Ovary (tissue), 7 donors: ENCODE measurements at regions not wholly inside any gene's neighbourhood (a gene's known extent, or its start where the extent isn't known, plus 50 kb on each side); places are given as distances from the start of the nearest gene placed in this dataset.

Experiments
- DNase-seq, 5 donors: peaks; one replicate each; pipeline ENCODE4 v3.0.0-alpha.2; 2019 to 2020
- H3K27ac ChIP-seq, 2 donors: fragments of 200-600 bp; one replicate each; pipeline versions ENCODE4 v1.5.1 to v1.8.0; 2019 to 2022
- H3K27me3 ChIP-seq: fragments of 200-600 bp; one replicate; pipeline ENCODE4 v1.8.0; 2022
- H3K36me3 ChIP-seq: fragments of 200-600 bp; sonication (generic); one replicate; pipeline ENCODE4 v1.5.1; 2019
- H3K4me1 ChIP-seq: one replicate; pipeline ENCODE4 v1.8.1; 2013; ENCODE audit warnings: mild to moderate bottlenecking, moderate library complexity; ENCODE audit not compliant: insufficient read depth
- H3K4me3 ChIP-seq: fragments of 200-600 bp; sonication (generic); one replicate; pipeline ENCODE4 v1.5.1; 2017
- H3K9me3 ChIP-seq, 2 donors: fragments of 200-600 bp in 1 of 2; sonication (generic) in 1 of 2; one replicate each; pipeline versions ENCODE4 v1.5.1 to v1.8.1; 2013 to 2019; ENCODE audit warnings: mild to moderate bottlenecking in 1 of 2, moderate library complexity in 1 of 2
- EP300 ChIP-seq: sonication (generic); formaldehyde crosslinking; IDR thresholded peaks from one replicate; pipeline ENCODE4 v1.6.1; 2017; ENCODE audit warnings: antibody characterized with exemption
- POLR2A ChIP-seq: fragments of 450-650 bp; IDR thresholded peaks from one replicate; pipeline ENCODE4 v1.6.1; 2017; ENCODE audit warnings: antibody characterized with exemption, mild to moderate bottlenecking, moderate library complexity
- WGBS, 3 donors: extraction: QIAGEN DNeasy Blood & Tissue Kit in 1 of 3; methylation state at CpG; one replicate each; pipeline versions ENCODE4 v1.1.5 to v1.1.7; 2013 to 2017; 5-methylcytosine and 5-hydroxymethylcytosine counted together
- intact Hi-C, 4 donors: fragments of 100-400 bp; cut with DNase I; formaldehyde crosslinking; loops; one replicate each; pipeline versions ENCODE4 v1.11.0 to v1.15.1; 2022 to 2023
- TF ChIP-seq, protein P1 (sequence below), 3 donors: fragments of 450-650 bp in 2 of 3; fragments of 200-600 bp in 1 of 3; IDR thresholded peaks; one replicate each; pipeline versions ENCODE4 v1.5.1 to v1.8.0; 2016 to 2022; ENCODE audit warnings: antibody characterized with exemption in 3 of 3, mild to moderate bottlenecking in 1 of 3
- donor health status: DM: no; HTN: no; CAD: no; lungs with moderate emphysema.
- donor health status: DM: no; HTN: no; CAD: no.
- donor health status: Bipolar disorder and iron deficiency.
- donor health status: DM: no; HTN: no; CAD: no.
- donor health status: DM: yes; HTN: yes; CAD: no.

DNA sequence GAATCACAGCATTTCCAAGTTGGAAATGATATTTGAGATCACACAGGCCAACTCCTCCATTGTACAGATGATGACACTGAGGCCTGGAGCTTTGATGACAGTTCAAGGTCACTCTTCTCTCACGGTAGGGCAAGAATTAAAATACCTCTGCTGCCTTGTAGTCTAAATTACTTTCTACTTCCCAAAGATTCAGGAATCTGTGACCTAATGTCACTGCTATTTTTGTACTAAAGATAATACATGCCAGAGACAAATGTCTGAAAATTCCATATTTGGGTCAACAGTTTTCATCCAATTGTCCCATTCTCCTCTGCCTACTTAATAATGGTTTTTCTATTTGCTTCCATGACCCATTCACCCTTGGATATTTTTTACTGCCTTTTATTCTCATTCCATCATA lies 160.0 kb downstream of the SOD2 start:
- H3K27me3 ChIP-seq, result no peaks in the 10 kb centered on the region
- H3K36me3 ChIP-seq, result no peaks in the 10 kb centered on the region
- no peak for TF ChIP-seq POLR2A
- no peak overlapping the region for H3K27ac ChIP-seq
- H3K4me3 ChIP-seq, result no peak overlapping the region
- no peaks in the 10 kb centered on the region for H3K4me1 ChIP-seq
- no peaks in the 10 kb centered on the region for H3K9me3 ChIP-seq
- 10 to 14% (median 12%) methylated on average over 1 of the region's 1 CpG for WGBS, 3 donors
- DNase-seq, result no peak
- intact Hi-C loops, result no loop called here

DNA sequence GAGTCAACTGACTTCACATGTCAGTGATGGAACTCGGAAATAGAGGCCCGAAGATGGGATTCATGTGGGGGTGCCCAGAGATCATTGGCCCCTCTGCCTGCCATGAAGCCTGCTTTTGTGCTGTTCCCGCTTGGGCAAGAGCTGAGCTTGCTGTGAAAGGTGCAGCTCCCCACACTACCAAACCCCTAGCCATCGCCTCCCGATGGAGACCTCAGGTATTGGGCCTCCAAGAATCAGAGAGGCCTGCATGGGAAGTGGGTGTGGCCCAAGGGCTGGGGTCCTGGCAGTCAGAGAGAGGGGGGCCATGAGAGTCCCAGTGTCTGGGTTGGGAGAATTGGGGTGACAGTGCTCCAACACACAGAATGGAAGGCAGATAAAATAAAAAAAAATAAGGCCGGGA lies 160.9 kb downstream of the SOD2 start:
- Histone ChIP-seq H3K36me3 (no peaks in the 10 kb centered on the region), H3K9me3 (no peaks in the 10 kb centered on the region), H3K4me3 (no peak overlapping the region), H3K4me1 (no peaks in the 10 kb centered on the region), H3K27ac (no peak overlapping the region), H3K27me3 (no peaks in the 10 kb centered on the region)
- WGBS, 3 donors, result 93 to 97% (median 95%) methylated on average over 6 of the region's 6 CpGs
- TF ChIP-seq EP300 (no peak), POLR2A (no peak)
- TF ChIP-seq, protein P1, sequence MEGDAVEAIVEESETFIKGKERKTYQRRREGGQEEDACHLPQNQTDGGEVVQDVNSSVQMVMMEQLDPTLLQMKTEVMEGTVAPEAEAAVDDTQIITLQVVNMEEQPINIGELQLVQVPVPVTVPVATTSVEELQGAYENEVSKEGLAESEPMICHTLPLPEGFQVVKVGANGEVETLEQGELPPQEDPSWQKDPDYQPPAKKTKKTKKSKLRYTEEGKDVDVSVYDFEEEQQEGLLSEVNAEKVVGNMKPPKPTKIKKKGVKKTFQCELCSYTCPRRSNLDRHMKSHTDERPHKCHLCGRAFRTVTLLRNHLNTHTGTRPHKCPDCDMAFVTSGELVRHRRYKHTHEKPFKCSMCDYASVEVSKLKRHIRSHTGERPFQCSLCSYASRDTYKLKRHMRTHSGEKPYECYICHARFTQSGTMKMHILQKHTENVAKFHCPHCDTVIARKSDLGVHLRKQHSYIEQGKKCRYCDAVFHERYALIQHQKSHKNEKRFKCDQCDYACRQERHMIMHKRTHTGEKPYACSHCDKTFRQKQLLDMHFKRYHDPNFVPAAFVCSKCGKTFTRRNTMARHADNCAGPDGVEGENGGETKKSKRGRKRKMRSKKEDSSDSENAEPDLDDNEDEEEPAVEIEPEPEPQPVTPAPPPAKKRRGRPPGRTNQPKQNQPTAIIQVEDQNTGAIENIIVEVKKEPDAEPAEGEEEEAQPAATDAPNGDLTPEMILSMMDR (IDR thresholded peaks at IDR 0.05), result no peak
- intact Hi-C loops, result no loop called here
- no peak for DNase-seq

DNA sequence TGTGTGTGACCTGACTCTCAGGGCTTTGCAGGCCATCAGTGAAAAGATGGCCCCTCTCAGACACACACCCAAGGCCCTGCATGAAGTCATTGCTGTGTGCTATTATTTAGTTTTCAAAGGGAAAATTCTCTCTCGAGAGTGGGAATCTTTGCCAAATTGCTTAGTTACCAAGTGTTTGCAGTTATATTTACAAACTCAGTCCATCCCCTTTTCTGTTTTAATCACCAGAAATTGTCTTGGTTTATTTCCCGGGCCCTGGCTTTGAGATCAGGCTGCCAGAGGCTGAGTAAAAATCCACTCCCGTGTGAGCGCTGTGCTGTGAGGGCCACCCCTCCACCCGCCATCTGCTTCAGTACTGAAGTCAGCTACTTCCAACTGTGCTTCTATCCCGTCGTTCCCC lies 163.1 kb downstream of the SOD2 start:
- no peak for DNase-seq
- H3K36me3 ChIP-seq, result no peaks in the 10 kb centered on the region
- H3K27ac ChIP-seq, result no peak overlapping the region
- intact Hi-C loops, result no loop called here
- H3K27me3 ChIP-seq, result no peaks in the 10 kb centered on the region
- WGBS, 3 donors, result 12 to 16% (median 14%) methylated on average over 7 of the region's 7 CpGs
- TF ChIP-seq, protein P1 (IDR thresholded peaks at IDR 0.05), result no peak
- TF ChIP-seq EP300, result no peak
- no peak for TF ChIP-seq POLR2A
- H3K4me1 ChIP-seq, result no peaks in the 10 kb centered on the region
- no peak overlapping the region for H3K4me3 ChIP-seq
- H3K9me3 ChIP-seq, result no peaks in the 10 kb centered on the region

DNA sequence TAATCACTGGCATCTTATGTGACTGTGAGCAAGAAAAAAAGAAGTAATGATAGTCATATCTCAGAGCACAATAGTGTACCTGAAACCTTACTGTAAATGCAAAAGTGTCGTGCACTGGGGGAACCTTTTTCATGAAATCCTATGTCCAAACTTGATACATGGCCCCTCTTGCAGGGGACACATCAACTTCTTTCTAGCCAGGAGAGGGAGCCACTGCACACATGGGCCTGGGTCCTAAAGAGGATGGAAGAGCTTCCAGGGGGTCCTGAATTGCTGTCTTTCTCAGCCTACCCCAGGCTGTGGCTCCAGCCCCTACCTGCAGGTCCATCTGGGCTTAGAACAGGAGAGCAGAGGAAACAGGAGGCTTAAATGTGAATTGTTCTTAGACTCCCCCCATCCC lies 165.7 kb downstream of the SOD2 start:
- Histone ChIP-seq H3K4me3 (no peak overlapping the region), H3K9me3 (no peaks in the 10 kb centered on the region), H3K27ac (no peak overlapping the region), H3K27me3 (no peaks in the 10 kb centered on the region), H3K4me1 (no peaks in the 10 kb centered on the region), H3K36me3 (no peaks in the 10 kb centered on the region)
- 92 to 100% (median 97%) methylated on average over 1 of the region's 1 CpG for WGBS, 3 donors
- DNase-seq, result no peak
- intact Hi-C loops, result no loop called here
- TF ChIP-seq EP300 (no peak), POLR2A (no peak)
- TF ChIP-seq, protein P1 (IDR thresholded peaks at IDR 0.05), result no peak

DNA sequence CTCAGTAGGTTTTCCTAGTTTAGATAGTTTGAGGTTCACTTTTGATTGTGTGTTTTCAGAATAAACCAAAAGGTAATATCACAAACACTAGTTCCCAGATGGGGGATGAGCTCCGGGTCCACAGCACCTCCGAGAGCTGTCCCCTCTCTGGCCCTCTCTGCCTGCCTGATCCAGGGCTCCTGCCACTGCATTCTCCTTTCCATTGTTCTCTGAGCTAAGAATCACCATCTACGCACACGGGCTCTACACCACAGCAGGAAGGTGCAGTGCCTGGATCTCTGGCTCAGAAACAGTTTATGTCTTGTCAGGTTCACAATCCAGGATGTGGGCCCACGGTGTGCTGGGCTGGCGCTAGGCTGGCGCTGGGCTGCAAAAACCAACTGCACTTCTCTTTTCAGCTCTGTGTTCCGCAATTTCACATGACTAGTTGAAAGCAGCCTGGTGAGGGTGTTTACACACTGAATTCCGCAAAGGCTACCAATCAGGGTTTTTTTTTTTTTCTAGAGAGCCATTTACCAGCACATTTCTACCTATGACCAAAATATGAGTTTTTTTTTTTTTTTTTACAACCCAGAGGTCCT lies 167.5 kb downstream of the SOD2 start:
- Histone ChIP-seq H3K4me3 (no peak overlapping the region), H3K27ac (no peak overlapping the region), H3K4me1 (no peaks in the 10 kb centered on the region), H3K36me3 (no peaks in the 10 kb centered on the region), H3K27me3 (no peaks in the 10 kb centered on the region), H3K9me3 (no peaks in the 10 kb centered on the region)
- no peak for DNase-seq
- 90 to 94% (median 92%) methylated on average over 9 of the region's 9 CpGs for WGBS, 3 donors
- intact Hi-C loops, result no loop called here
- TF ChIP-seq POLR2A, result no peak
- no peak for TF ChIP-seq EP300
- TF ChIP-seq, protein P1 (IDR thresholded peaks at IDR 0.05), result no peak
